NCI-H1694 treated with DMSO at 0.1 percent for 48 hours (cell line): ENCODE measurements at regions not wholly inside any gene's neighbourhood (a gene's known extent, or its start where the extent isn't known, plus 50 kb on each side); places are given as distances from the start of the nearest gene placed in this dataset.
"Not testable (repeated sequence)": the region's sequence is repeated elsewhere in the genome, so short reads cannot be mapped to it uniquely, and the experiment has no call there.

Source experiments
- DNase-seq: peaks from one replicate; lab custom pipeline; 2025; lab: John Stamatoyannopoulos, UW

DNA sequence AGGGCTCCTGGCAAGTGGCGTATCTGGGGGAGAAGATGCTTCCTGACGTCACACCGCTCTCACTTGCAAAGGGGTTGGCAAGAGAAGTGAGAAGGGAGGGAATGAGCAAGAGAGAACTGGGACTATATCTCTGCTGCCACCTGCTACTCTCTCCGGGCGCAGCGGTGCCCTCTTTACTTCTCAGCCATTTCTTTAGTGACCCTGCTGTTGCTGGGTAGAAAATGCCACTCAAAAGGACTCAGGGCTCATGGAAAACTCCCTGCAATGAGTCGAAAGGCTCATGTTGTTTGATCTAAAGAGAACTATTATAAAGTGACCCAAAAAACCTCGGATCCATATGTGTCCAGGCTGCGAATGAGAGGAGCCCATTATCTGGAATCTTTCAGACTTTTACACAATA is 401.8 kb downstream of the SAMD5 start:
- no peak for DNase-seq

GRCh38 chr6:147911057-147911456 is 402.6 kb downstream of the SAMD5 start:
- DNase-seq: no peak

DNA sequence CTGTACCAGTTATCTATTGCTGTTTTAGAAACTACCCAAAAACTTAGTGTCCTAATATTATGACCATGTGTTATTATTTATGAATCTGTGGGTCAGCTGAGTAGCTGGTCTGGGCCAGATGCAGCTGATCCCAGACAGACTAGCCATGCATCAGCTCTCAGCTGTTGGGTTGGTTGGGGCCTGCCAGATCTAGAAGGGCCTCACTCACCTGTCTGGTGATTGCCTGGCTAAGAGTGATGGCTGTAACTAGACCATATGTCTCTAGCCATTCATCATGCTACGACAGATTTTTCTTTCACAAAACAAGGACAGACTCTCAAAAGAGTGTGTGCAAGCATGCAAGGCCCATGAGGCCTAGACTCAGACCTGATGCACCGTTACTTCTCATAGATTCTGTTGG is 403.2 kb downstream of the SAMD5 start:
- DNase-seq: no peak

DNA sequence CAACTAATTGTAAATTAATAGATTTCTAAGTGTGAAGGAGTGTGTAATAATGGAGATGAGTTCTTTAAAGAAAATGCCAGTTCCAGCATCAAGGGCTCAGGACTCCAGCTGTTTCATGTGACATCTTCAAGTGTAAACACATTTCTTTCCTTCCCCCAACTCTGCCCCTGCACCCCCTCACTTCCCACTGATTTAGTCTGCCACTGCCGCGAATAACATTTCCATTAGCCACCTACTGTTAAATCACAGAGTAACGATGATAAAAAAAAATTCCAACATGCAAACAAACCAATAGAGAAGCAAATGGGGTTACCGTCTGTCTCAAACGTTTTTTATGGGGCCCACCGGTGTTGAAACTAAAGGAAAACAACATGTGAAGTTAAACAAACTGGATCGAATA is 414.3 kb downstream of the SAMD5 start:
- no peak for DNase-seq

DNA sequence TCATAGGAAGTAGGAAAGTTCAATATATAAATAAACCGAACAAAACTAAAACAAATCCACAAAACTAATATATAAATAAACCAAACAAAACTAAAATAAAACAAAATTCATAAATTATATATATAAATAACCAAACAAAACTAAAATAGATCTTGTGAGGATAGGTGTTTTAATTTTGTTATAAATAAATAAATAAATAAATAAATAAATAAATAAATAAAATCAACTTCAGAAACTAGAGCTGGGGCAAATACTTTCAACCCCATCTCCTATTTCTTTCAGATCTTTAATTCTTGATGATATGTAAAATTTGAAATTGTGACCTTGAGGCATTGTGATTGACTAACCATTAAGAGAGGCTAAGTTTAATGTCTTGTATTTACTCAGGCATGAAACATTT is 416.1 kb downstream of the SAMD5 start:
- no peak for DNase-seq

- no peak for DNase-seq
Observed at GRCh38 chr6:147925826-147926225, 416.8 kb upstream of the SASH1 start.

DNA sequence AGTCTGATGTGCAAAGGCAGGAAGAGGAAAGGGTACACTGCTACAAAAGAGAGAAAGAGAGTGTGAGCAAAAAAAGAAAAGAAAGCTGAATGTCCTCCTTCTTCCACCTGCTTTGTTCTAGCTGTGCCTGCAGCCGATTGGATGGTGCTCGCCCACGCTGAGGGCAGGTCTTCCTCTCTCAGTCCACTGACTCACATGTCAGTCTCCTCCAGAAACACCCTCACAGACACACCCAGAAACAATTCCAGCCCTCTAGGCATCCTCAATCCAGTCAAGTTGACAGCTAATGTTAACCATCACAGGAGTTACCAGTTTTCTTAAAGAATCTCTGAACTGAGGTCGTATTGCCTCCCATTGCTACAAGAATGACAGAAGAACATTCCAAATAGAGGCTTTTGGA is 411.9 kb upstream of the SASH1 start:
- DNase-seq: no peak

GRCh38 chr6:147933224-147933623 is 409.4 kb upstream of the SASH1 start:
- DNase-seq: no peak

DNA sequence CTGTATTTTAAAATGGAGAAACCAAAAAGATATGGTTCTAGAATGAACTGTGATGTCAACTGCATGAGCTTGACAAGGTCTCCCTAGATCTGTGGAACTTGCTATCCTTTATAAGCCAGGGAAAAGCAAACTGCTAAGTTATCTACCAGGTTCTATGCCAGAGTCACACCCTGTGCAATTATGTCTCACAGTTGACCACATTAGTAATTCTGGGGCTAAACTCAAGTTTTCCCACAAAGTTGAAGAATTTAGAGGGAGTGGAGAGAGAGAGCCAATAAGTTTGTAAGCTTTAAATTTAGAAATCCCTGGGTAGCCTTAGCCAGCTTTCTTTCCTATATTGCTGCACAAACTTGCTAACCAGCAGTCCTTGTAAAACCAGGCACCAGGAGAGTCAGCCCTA is 407.0 kb upstream of the SASH1 start:
- DNase-seq: no peak

GRCh38 chr6:147936703-147937470 is 405.8 kb upstream of the SASH1 start:
- DNase-seq: no peak

DNA sequence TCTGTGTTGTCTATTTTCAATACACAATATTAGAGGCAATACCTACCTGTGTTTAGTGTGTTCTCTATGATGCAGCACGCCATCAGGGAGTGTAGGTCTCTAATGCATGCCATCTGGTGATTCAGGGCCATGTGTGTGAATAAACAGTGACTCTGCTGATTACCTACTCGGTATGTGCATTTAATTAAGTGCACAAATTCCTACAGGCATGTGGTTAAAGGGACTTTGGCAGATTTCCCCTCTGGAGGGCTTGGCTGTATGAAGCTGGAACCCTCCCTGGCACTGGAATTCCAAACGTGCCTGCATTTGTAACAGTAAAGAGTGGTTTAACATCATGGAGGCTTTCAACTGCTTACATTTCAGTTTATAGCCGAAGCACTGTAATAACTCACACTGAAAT is 401.5 kb upstream of the SASH1 start:
- no peak for DNase-seq

DNA sequence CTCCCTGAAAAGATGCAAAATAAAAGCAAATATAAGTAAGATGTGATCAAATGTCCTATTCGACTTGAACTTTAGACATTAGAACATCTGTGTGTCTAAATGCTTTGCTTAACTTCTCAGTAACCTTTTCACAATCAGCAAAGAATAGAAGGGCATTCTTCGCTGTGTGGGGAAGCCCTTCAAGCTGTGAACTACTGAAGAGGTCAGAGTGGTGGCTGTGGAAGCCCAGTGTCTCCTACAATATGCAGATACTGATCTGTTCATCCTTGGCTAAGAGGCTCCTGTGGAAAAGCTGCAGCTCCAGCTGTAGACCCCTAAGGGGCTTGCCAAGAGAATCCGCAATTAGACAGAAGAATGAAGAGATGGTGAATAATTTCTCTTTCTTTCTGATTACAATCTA is 400.3 kb upstream of the SASH1 start:
- DNase-seq: no peak

GRCh38 chr6:147944122-147944521 is 398.5 kb upstream of the SASH1 start:
- DNase-seq: no peak

- no peak for DNase-seq
Observed at GRCh38 chr6:147947521-147947920, 395.1 kb upstream of the SASH1 start.

DNA sequence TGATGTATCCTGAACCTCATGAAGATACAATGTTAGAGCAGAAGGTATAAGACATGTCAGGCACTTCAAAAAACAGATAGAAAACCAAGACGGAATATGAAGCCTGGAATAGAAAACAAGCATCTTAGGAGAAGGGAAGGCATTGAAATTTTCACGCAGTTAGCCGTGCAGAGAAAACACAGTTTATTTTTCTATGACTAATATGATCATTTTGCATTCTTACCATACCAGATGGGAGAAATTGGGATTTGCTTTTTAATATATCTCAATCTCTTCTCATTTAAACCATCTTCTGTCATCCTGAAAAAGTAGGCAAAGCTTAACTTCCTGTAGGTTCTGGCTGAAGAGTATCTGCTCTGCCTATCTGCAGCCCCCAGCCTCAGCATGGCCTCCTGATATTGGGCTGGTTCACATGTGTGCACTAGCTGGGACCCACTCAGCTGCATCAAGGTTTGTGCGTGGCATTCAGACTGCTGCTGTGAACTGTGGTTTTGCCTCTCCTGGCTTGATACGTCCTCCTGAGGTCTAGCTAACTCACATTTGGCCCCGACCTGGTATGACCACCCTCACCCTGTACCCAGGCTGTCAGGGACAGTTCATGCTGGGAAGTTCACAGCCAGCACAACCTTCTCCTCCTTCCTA is 392.5 kb upstream of the SASH1 start:
- no peak for DNase-seq

DNA sequence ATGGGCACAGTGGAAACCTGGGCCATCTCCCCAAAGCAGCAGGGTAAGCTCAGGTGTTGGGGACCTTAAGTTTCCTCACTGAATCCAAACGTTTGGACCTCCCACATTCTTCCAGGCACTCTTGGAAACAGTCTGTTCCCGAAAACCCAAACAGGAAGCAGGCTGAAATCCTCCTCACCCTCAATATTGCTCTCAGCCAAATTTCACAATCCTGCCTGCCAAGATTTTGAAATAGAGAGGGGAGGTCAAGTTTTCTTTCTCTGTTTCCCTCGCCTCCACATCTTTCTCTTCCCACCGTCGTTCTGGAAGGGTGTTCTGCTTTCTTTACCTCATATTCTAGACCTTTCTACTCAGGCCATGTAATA is 392.0 kb upstream of the SASH1 start:
- DNase-seq: no peak

DNA sequence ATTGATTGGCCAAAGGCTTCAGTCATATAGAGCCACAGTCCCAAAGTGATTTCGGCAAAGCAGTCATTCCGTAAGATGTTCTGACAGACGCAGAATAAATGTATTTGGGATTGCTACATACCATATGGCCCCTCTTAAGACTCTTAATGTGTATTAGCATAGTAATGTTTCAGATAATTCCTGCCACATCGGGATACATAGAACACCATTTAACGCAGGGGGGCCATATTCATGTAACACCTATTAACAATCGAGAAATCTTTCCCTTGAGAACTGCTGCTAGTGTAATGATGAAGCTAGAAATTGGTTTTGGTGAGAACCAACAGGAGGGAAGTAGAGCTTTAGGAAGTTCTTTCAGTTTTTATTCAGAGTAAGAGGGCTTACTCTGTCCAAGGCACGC is 390.9 kb upstream of the SASH1 start:
- no peak for DNase-seq

GRCh38 chr6:147954938-147955337 is 387.7 kb upstream of the SASH1 start:
- no peak for DNase-seq

GRCh38 chr6:147958683-147959082 is 384.0 kb upstream of the SASH1 start:
- no peak for DNase-seq

DNA sequence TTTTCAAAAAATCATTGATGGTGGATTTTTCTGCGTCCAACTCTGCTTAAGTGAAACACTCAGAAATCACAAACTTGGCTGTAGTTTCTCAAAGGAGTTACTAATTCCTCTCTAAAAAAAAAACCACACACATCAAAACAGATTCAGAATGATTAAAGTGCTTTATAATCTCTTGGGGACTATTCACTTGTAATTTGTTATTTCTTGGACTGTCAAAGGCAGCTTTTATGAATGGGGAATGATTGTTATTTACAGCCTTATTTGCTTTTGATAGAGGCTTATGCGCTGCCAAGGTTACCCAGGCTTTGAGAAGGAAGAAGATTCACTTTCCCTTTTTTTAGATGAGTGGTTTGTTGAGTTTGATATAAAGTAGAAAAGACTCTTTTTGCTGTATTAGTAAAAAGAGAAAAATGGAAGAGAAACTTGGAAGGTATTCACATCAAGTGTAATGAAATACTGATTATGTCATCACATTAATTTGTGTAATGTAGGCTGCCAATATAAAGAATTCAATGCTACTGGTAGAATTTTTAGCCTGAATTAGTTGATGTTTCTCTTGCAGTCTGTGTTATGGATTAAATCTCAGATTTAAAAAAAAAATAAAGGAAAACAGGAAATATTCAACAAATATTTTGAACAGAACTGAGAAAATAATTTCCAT is 381.0 kb upstream of the SASH1 start:
- DNase-seq: no peak

- DNase-seq: not testable (repeated sequence)
Observed at GRCh38 chr6:147965448-147965847, 377.2 kb upstream of the SASH1 start.

DNA sequence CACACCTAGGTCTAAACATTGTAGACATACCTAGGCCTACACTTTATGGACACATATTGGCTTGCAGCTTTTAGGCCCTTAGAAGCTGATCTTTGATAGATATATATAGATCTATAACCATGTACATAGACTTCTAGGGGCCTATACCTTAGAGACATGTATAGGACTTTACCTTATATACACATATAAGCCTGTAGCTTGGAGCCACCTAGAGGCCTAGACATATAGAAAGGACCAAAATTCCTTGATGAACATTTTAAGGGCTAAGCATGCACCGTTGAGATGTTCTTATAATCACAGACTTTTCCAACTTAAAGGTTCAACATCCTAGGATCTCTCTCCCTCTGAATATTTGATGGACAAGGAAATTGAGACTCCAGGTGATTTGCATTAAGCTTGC is 371.7 kb upstream of the SASH1 start:
- no peak for DNase-seq

GRCh38 chr6:147972448-147972847 is 370.2 kb upstream of the SASH1 start:
- DNase-seq: no peak

GRCh38 chr6:147973806-147974205 is 368.8 kb upstream of the SASH1 start:
- no peak for DNase-seq
